GM19239 (cell line): ENCODE measurements at regions not wholly inside any gene's neighbourhood (a gene's known extent, or its start where the extent isn't known, plus 50 kb on each side); places are given as distances from the start of the nearest gene placed in this dataset.

Experiments used
- DNase-seq: peaks from one replicate; pipeline ENCODE4 v3.0.0; 2011; ENCODE audit warnings: low spot score; ENCODE audit not compliant: insufficient read length
- FAIRE-seq: peaks from 2 replicates; lab custom pipeline; 2011; peaks lifted over from hg19 to GRCh38; lab: Jason Lieb, UNC

- no peak for DNase-seq
- FAIRE-seq = no peak
These were observed 507.7 kb downstream of the PREX1 start for GRCh38 chr20:48319943-48320584.

DNA sequence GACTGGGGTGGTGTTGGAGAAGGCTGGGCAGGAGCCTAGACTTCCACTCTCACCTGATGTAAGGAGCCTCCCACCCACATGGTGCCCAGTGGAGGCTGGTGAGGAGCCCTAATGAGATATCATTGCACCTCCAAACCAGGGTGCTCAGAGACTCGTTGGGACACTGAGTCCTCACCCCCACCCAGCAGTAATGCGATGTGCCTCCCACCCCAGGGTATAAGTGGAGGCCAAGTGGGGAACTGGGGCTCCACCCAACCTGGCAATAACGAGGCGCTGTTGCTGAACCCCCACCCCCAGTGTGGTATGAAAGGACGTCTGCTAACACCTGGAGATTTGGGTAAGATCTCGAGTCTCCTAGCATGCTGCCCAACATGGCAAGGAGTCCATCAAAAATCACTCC lies 510.2 kb downstream of the PREX1 start:
- FAIRE-seq (no peak), DNase-seq (no peak)

DNA sequence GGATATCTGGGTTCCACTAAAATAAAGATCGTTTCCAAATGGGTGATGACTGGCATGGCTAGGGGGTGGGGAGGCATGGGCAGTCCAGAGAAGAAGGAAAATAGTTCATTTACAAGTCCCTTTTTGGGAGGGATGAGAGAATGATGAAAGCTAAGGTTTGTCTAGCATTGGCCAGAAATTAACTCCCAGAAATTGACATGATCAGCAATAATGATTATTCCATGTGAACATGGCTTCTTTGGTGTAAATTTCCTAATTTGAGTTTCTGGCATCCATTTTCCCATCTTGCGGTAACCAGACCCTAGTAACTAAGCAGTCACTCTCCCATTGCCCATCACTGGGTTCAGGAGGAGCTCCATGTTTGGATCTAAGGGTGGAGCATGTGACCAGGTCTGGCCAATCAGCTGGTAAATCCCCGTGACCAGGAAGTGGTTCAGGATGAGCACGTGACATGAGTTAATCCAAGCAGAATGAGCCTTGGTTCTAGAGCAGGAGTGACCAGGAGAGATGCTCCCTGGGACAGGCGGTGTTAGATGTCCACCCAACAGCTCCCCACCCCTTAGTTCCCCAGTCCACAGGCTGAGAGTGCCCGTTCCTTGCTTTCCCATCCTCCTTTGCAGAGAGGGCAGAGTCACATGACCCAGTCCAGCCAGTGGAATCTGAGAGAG lies 512.7 kb downstream of the PREX1 start:
- FAIRE-seq = no peak
- DNase-seq = no peak

GRCh38 chr20:48313324-48313723 lies 514.5 kb downstream of the PREX1 start:
- FAIRE-seq = no peak
- DNase-seq = no peak

GRCh38 chr20:48311956-48312355 lies 515.8 kb downstream of the PREX1 start:
- no peak for DNase-seq
- FAIRE-seq = no peak

DNA sequence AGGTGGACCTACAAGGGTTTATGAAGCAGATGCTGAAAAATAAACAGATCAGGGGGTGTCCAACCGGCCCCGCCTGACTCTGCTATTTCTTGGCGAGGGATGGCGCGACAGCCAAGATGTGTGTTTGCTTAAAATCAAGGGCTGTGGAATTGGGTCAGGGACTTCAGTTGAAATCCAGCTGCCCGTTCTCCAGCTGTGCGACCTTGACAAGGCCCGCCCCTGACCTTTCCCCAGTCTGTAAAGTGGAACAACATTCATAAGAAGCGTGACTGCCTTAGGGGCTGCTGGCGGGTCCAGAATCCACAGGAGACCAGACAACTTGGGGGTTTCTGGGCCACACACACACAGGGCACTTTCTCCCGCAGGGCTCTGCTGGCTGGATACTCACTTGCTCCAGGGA lies 517.5 kb downstream of the PREX1 start:
- no peak for DNase-seq
- FAIRE-seq = no peak

DNA sequence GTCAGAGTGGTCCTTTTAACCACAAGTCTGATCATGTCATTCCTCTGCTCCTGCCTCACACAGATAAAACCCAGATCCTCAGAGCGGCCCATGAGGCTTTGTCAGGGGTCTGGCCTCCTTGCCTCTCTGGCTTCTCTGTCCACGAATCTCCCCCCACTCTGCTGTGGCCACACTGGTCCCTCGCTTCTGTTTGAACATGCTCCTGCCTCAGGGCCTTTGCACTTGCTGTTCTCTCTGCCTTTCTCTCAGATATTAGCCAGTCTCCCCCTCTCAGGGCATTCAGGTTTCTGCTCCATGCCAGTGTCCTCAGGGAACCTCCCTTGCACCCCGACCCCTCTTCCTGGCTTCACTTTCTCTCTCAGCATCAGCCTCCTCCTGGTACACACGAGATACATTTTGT lies 518.5 kb downstream of the PREX1 start:
- FAIRE-seq (no peak), DNase-seq (no peak)

DNA sequence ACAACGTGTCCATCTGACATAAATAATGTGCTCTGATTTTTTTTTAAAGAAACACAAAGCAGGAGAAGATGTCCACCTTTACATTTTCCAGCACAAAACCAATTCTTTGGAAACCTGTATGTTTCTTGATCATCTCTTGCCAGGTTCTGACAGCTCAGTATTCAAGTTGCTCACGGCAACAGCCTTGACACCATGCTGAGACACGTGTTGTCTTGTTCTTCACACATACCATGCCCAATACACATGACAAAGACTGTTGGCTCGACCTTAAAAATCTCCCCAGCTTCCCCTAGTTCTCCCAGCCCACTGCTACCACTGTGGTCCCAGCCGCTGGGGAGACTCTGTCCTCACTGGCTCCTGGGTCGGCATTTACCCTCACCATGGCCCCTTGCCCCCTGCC lies 518.9 kb downstream of the PREX1 start:
- DNase-seq (no peak), FAIRE-seq (no peak)

GRCh38 chr20:48308232-48308781 lies 519.5 kb downstream of the PREX1 start:
- FAIRE-seq (no peak), DNase-seq (no peak)

- FAIRE-seq (no peak), DNase-seq (no peak)
These were observed 520.5 kb downstream of the PREX1 start for GRCh38 chr20:48307277-48307676.

DNA sequence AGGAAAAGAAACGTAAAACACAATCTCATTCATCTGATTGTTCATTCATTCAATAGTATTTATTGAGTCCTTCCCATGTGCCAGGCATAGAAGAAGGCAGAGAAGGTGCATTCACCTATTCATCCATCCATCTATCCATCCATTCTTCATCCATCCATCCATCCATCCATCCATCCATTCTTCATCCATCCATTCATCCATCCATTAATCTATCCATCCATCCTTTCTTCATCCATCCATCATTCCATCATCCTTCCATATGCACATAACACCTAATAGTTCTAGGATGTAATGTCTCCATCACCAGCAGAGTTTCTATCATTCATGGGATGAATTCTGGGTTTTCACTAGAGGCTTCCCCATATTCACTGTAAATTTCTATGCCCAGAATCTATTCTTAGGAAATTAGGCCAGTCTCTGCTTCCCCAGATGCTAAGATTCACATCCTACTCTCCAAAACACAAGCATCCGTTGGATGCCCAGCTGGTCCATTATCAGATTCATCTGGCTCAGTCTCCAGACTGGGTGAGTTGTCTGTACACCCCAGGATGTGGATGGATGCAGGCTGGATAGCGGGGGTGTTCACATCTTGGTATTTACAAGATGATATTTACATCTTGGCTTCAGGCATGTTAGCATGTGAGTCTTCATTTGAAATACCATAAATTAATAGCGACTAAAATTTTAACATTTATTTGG lies 517.7 kb upstream of the SULF2 start:
- DNase-seq = no peak
- no peak for FAIRE-seq

GRCh38 chr20:48302149-48302548 lies 516.9 kb upstream of the SULF2 start:
- DNase-seq (no peak), FAIRE-seq (no peak)

DNA sequence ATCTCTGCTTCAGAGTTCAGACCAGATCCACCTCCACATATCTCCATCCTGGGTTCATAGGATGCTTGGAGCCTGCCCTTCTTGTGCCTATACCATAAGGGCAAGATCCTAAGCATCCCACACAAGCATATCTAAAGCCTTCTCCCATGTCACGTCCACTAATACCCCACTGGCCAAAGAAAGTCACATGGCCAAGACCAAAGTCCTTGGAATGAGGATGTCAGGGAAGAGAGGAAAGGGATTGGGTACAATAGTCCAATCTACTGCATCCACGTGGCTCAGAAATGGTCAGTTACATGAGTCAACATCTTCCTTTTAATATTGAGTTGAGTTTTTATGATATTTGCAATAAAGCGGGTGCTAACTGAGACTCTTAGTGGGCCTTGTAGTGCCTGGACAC lies 515.9 kb upstream of the SULF2 start:
- FAIRE-seq (no peak), DNase-seq (no peak)

DNA sequence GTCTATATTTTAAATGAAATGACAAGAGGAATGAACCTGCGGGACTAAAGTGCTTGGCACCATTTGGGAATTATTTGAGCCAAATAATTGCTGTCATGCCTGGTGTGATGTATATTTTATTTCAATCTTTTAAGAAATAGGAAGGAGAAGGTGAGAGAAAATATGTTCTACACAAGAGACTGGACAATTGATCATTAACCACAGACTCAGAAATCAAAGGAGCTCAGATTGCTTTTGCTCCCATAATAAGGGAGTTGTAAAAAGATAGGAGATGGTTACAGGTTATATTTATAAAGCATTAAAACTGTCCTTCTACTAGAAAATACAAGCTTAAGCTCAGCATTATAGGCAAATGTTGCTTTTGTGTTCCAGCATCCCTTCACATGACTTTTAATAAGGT lies 515.2 kb upstream of the SULF2 start:
- no peak for FAIRE-seq
- DNase-seq = no peak

DNA sequence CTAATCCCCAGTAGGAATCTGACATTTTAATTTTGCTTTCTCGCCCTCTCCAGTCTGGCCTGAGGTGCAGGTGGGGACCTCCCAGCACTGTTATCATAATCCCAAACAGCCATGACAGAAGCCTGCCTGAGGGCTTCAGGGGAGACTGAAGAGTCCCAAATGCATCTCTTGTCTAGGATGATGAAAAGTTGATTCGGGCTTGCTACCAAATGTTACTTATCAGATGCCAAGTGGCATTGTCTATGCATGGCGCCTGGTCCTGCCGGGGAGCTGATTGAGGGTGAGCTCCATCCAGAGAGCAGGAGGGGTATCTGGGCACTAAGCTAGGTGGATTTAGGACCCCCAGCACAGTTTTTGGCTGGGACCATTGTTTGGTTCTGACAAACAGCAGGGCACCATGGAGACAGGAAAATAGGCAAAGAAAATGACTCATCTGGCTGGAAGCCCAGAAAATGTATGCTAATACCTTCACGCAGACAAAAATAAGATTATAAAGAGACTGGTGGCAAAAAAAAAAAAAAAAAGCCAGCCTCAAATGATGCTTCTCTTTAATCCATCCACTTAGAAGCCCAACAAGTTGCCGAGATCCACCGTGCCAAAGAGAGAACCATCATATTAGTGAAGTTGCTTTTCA lies 513.7 kb upstream of the SULF2 start:
- no peak for FAIRE-seq
- no peak for DNase-seq

DNA sequence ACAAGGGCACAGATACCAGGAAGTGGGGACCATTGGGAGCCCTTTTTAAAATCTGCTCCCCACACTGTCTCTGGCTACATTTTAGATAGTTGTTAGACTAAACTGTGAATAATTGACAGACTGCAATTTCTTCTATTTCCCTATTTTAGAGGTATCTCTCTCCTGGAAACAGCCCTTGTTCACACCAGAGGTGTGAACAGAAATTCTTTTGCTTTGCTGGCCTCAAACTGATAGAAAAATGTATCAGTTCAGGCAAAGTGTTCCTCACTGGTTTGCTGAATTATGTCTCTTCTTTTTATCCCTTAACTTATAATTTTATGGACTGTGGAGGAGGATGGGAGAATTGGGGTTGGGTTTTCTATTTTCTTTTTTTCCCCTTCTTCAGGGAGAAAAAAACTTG lies 513.2 kb upstream of the SULF2 start:
- no peak for FAIRE-seq
- DNase-seq = no peak

DNA sequence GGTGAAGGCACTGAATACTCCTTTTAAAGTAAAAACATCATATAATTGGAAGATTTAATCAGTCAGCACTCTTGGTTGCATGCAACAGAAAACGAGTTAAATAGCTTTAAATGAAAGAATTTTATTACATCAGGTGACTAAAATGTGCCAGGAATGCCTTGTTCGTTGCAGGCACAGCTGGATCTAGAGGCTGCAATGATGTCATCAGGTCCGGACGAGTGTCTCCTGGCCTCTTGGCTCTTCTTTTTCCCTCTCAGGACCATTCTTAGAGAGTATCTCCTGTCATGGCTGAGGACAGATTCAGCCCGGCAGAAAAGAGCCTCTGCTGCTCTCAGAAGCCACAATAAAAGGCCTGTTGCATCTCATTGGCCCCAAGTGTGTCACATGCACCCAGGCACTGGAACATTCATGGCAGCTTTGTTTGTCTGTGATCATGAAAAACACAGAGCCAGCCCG lies 510.7 kb upstream of the SULF2 start:
- no peak for FAIRE-seq
- no peak for DNase-seq

DNA sequence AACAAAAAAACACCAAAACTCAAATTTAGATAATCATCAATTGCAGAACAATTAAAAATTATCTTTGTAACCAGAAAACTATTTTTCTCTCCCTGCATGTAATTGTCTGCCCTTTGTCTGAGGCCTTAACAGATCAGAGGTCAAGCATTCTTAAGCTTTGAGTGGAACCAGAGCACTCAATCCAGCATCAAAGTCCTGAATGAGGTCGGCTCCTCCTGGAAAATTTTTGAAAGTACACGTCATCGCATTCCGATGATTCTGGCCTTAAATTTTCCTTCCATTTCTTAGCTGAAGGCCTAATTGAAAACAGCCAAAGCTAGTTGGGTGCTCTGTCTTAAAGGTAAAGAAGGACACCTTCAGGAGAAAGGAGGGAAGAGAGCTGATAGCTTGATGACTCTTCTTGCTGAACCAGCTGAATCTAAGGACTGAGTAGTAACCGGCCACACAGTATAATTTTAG lies 510.2 kb upstream of the SULF2 start:
- DNase-seq (no peak), FAIRE-seq (no peak)

DNA sequence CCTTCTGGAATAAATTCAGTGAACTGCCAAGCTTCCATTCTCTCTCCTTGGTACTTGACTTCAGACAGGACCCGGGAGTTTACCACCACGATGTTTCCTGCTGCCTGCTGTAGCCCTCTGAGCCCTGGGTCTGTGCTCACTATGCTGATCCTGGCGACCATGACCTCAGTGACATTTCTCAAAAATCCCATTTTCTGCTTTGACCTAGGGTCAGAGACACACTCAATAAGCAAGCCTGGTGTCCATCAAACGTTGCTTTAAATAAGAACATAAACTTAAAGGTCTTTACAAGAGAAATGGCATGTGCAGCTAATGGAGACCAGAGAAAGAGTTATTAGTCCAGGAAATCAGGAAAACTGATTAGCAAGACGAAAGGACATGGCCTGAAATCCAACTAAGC lies 509.7 kb upstream of the SULF2 start:
- FAIRE-seq = no peak

GRCh38 chr20:48294196-48294595 lies 508.9 kb upstream of the SULF2 start:
- no peak for DNase-seq
- FAIRE-seq = no peak

More for the DNA sequence above, 509.7 kb upstream of the SULF2 start:
- no peak for DNase-seq

DNA sequence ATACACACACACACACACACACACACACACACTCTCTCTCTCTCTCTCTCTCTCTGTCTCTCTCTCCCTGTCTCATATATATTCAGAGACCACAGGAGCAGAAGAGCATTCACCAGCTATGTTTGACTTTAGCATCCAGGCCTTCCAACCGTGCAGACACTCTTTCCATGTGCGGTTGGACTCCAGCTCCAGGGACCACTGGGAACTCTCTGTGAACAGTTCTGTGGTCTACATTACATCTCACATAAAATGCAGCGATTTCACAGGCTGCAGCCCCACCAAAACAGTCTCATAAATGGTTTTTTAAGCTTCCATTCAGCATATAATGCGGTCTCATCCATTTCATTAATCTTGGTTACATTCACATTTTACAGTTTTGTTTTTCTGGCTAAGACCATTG lies 508.4 kb upstream of the SULF2 start:
- DNase-seq (no peak), FAIRE-seq (no peak)
